ENCODE measurements at regions not wholly inside any gene's neighbourhood (a gene's known extent, or its start where the extent isn't known, plus 50 kb on each side); places are given as distances from the start of the nearest gene placed in this dataset.

- no peak overlapping the region for H3K4me3 ChIP-seq
- intact Hi-C loops (cut with DNase I; ENCODE audit: low total_unique reads) (no loop called here), in situ Hi-C loops (cut with MboI; ENCODE audit: low pct_ligation_motif_present in 1 of 4, low pct_unique_long_range_greater_than_20kb in 1 of 4, low sequenced_read_pairs in 3 of 4) (no loop called here)
Observed at GRCh38 chr2:236877972-236878371, 207.7 kb upstream of the COPS8 start.

GRCh38 chr2:236879416-236879963, 206.2 kb upstream of the COPS8 start:
- in situ Hi-C loops (cut with MboI; ENCODE audit: low pct_ligation_motif_present in 1 of 4, low pct_unique_long_range_greater_than_20kb in 1 of 4, low sequenced_read_pairs in 3 of 4) = no loop called here
- Histone ChIP-seq H3K36me3 (no peaks in the 10 kb centered on the region), H3K27ac (no peak overlapping the region), H3K9me3 (peaks cover 0 to 3% of the 10 kb centered on the region in 2 donors), H3K4me3 (no peak overlapping the region), H3K27me3 (no peaks in the 10 kb centered on the region), H3K4me1 (no peaks in the 10 kb centered on the region)
- TF ChIP-seq EP300 (IDR thresholded peaks at IDR 0.05; ENCODE audit: low read depth) (no peak), CTCF (IDR thresholded peaks at IDR 0.05) (no peak), POLR2AphosphoS5 (IDR thresholded peaks at IDR 0.05) (no peak), POLR2A (IDR thresholded peaks at IDR 0.05) (no peak)
- 69 to 73% methylated on average over 3 of the region's 3 CpGs for WGBS, 2 donors (ENCODE audit: low coverage in 1 of 2)
- intact Hi-C loops (cut with DNase I; ENCODE audit: low total_unique reads) = no loop called here
- no peak for DNase-seq

More at GRCh38 chr2:236877972-236878371, 207.7 kb upstream of the COPS8 start:
- H3K36me3 ChIP-seq = no peaks in the 10 kb centered on the region
- no peak for DNase-seq
- no peaks in the 10 kb centered on the region for H3K27me3 ChIP-seq
- WGBS, 2 donors (ENCODE audit: low coverage in 1 of 2) = 79% methylated on average over 2 of the region's 2 CpGs
- H3K4me1 ChIP-seq = no peaks in the 10 kb centered on the region
- TF ChIP-seq POLR2AphosphoS5 (IDR thresholded peaks at IDR 0.05) = no peak
- no peak for TF ChIP-seq POLR2A (IDR thresholded peaks at IDR 0.05)
- TF ChIP-seq EP300 (IDR thresholded peaks at IDR 0.05; ENCODE audit: low read depth) = no peak
- no peak for TF ChIP-seq CTCF (IDR thresholded peaks at IDR 0.05)
- H3K9me3 ChIP-seq = peaks cover 0 to 3% of the 10 kb centered on the region in 2 donors
- H3K27ac ChIP-seq = no peak overlapping the region

GRCh38 chr2:236882074-236882473, 203.6 kb upstream of the COPS8 start:
- Histone ChIP-seq H3K9me3 (peaks cover 0 to 3% of the 10 kb centered on the region in 2 donors), H3K27me3 (no peaks in the 10 kb centered on the region), H3K36me3 (no peaks in the 10 kb centered on the region), H3K27ac (no peak overlapping the region), H3K4me1 (no peaks in the 10 kb centered on the region), H3K4me3 (no peak overlapping the region)
- in situ Hi-C loops (cut with MboI; ENCODE audit: low pct_ligation_motif_present in 1 of 4, low pct_unique_long_range_greater_than_20kb in 1 of 4, low sequenced_read_pairs in 3 of 4) = no loop called here
- 71 to 84% methylated on average over 2 of the region's 2 CpGs for WGBS, 2 donors (ENCODE audit: low coverage in 1 of 2)
- intact Hi-C loops (cut with DNase I; ENCODE audit: low total_unique reads) = no loop called here
- TF ChIP-seq CTCF (IDR thresholded peaks at IDR 0.05) (no peak), EP300 (IDR thresholded peaks at IDR 0.05; ENCODE audit: low read depth) (no peak), POLR2A (IDR thresholded peaks at IDR 0.05) (no peak), POLR2AphosphoS5 (IDR thresholded peaks at IDR 0.05) (no peak)
- no peak for DNase-seq

- WGBS, 2 donors (ENCODE audit: low coverage in 1 of 2) = 81 to 87% methylated on average over 5 to 7 of the region's 7 CpGs
- Histone ChIP-seq H3K9me3 (peaks cover 0 to 3% of the 10 kb centered on the region in 2 donors), H3K27ac (no peak overlapping the region), H3K27me3 (no peaks in the 10 kb centered on the region), H3K36me3 (no peaks in the 10 kb centered on the region), H3K4me3 (no peak overlapping the region), H3K4me1 (peaks cover 4 to 6% (median 5%) of the 10 kb centered on the region in 4 donors)
- no peak for DNase-seq
- intact Hi-C loops (cut with DNase I; ENCODE audit: low total_unique reads) (no loop called here), in situ Hi-C loops (cut with MboI; ENCODE audit: low pct_ligation_motif_present in 1 of 4, low pct_unique_long_range_greater_than_20kb in 1 of 4, low sequenced_read_pairs in 3 of 4) (no loop called here)
- no peak for TF ChIP-seq POLR2AphosphoS5 (IDR thresholded peaks at IDR 0.05)
- no peak for TF ChIP-seq CTCF (IDR thresholded peaks at IDR 0.05)
- TF ChIP-seq POLR2A (IDR thresholded peaks at IDR 0.05) = no peak
- no peak for TF ChIP-seq EP300 (IDR thresholded peaks at IDR 0.05; ENCODE audit: low read depth)
Observed at GRCh38 chr2:236882930-236883329, 202.8 kb upstream of the COPS8 start.
